ENCODE measurements at regions not wholly inside any gene's neighbourhood (a gene's known extent, or its start where the extent isn't known, plus 50 kb on each side); places are given as distances from the start of the nearest gene placed in this dataset.
A peak's percentile ranks its signal among the peaks of the same experiment; 100 is the strongest.

- WGBS, result 21% methylated on average over 9 of the region's 9 CpGs
- no peaks in the 10 kb centered on the region for H3K9me3 ChIP-seq
- no peaks in the 10 kb centered on the region for H3K4me1 ChIP-seq
- no peaks in the 10 kb centered on the region for H3K36me3 ChIP-seq
- no peak overlapping the region for H3K27ac ChIP-seq
- TF ChIP-seq CTCF (IDR thresholded peaks at IDR 0.05) (peak in 1 of 2 donors; percentile 19), EP300 (IDR thresholded peaks at IDR 0.05) (no peak)
- no peak overlapping the region for H3K4me3 ChIP-seq
- no peak for DNase-seq (ENCODE audit: low spot score in 2 of 2)
- peaks cover 2% of the 10 kb centered on the region for H3K27me3 ChIP-seq
Observed at GRCh38 chr7:21261627-21262594, 166.0 kb upstream of the SP4 start.

- Histone ChIP-seq H3K27me3 (no peaks in the 10 kb centered on the region), H3K4me1 (no peaks in the 10 kb centered on the region), H3K36me3 (no peaks in the 10 kb centered on the region), H3K27ac (no peak overlapping the region), H3K4me3 (no peak overlapping the region), H3K9me3 (no peaks in the 10 kb centered on the region)
- no peak for TF ChIP-seq POLR2AphosphoS5 (IDR thresholded peaks at IDR 0.05)
- TF ChIP-seq CTCF (IDR thresholded peaks at IDR 0.05), result no peak
- TF ChIP-seq POLR2A (IDR thresholded peaks at IDR 0.05), result no peak
- no peak for TF ChIP-seq EP300 (IDR thresholded peaks at IDR 0.05)
- 80% methylated on average over 4 of the region's 4 CpGs for WGBS
- DNase-seq (ENCODE audit: low spot score in 2 of 2), result no peak
Observed at GRCh38 chr7:21269021-21269420, 158.9 kb upstream of the SP4 start.

GRCh38 chr7:21276471-21277035 lies 151.3 kb upstream of the SP4 start:
- WGBS, result 77% methylated on average over 5 of the region's 5 CpGs
- H3K27me3 ChIP-seq, result no peaks in the 10 kb centered on the region
- H3K27ac ChIP-seq, result no peak overlapping the region
- no peaks in the 10 kb centered on the region for H3K36me3 ChIP-seq
- no peak for DNase-seq (ENCODE audit: low spot score in 2 of 2)
- TF ChIP-seq EP300 (IDR thresholded peaks at IDR 0.05) (no peak), POLR2A (IDR thresholded peaks at IDR 0.05) (no peak), CTCF (IDR thresholded peaks at IDR 0.05) (no peak)
- no peaks in the 10 kb centered on the region for H3K9me3 ChIP-seq
- H3K4me3 ChIP-seq, result no peak overlapping the region
- no peaks in the 10 kb centered on the region for H3K4me1 ChIP-seq

GRCh38 chr7:21278944-21279343 lies 148.9 kb upstream of the SP4 start:
- H3K4me3 ChIP-seq, result no peak overlapping the region
- no peaks in the 10 kb centered on the region for H3K9me3 ChIP-seq
- H3K27ac ChIP-seq, result no peak overlapping the region
- no peaks in the 10 kb centered on the region for H3K4me1 ChIP-seq
- H3K27me3 ChIP-seq, result no peaks in the 10 kb centered on the region
- no peak for TF ChIP-seq POLR2A (IDR thresholded peaks at IDR 0.05)
- no peak for TF ChIP-seq EP300 (IDR thresholded peaks at IDR 0.05)
- TF ChIP-seq CTCF (IDR thresholded peaks at IDR 0.05), result no peak
- TF ChIP-seq POLR2AphosphoS5 (IDR thresholded peaks at IDR 0.05), result no peak
- H3K36me3 ChIP-seq, result no peaks in the 10 kb centered on the region
- no peak for DNase-seq (ENCODE audit: low spot score in 2 of 2)
- WGBS, result 96% methylated on average over 3 of the region's 3 CpGs

- Histone ChIP-seq H3K27ac (no peak overlapping the region), H3K27me3 (no peaks in the 10 kb centered on the region), H3K4me3 (no peak overlapping the region), H3K36me3 (no peaks in the 10 kb centered on the region), H3K4me1 (no peaks in the 10 kb centered on the region), H3K9me3 (no peaks in the 10 kb centered on the region)
- DNase-seq (ENCODE audit: low spot score in 2 of 2), result no peak
- TF ChIP-seq EP300 (IDR thresholded peaks at IDR 0.05), result no peak
- TF ChIP-seq POLR2AphosphoS5 (IDR thresholded peaks at IDR 0.05), result no peak
- TF ChIP-seq POLR2A (IDR thresholded peaks at IDR 0.05), result no peak
- no peak for TF ChIP-seq CTCF (IDR thresholded peaks at IDR 0.05)
Observed at GRCh38 chr7:21281193-21281592, 146.7 kb upstream of the SP4 start.

Measured in suprapubic skin (tissue), 4 donors.